Activated effector memory CD4-positive, alpha-beta T cell treated with anti-CD3 and anti-CD28 coated beads, Interleukin-2, amount 50 U/mL, for 16 hours (primary cell): ENCODE measurements at regions not wholly inside any gene's neighbourhood (a gene's known extent, or its start where the extent isn't known, plus 50 kb on each side); places are given as distances from the start of the nearest gene placed in this dataset.
"Not testable (repeated sequence)": the region's sequence is repeated elsewhere in the genome, so short reads cannot be mapped to it uniquely, and the experiment has no call there.

Source experiments
- DNase-seq: peaks from one replicate; pipeline ENCODE4 v3.0.0-alpha.2; 2020

DNA sequence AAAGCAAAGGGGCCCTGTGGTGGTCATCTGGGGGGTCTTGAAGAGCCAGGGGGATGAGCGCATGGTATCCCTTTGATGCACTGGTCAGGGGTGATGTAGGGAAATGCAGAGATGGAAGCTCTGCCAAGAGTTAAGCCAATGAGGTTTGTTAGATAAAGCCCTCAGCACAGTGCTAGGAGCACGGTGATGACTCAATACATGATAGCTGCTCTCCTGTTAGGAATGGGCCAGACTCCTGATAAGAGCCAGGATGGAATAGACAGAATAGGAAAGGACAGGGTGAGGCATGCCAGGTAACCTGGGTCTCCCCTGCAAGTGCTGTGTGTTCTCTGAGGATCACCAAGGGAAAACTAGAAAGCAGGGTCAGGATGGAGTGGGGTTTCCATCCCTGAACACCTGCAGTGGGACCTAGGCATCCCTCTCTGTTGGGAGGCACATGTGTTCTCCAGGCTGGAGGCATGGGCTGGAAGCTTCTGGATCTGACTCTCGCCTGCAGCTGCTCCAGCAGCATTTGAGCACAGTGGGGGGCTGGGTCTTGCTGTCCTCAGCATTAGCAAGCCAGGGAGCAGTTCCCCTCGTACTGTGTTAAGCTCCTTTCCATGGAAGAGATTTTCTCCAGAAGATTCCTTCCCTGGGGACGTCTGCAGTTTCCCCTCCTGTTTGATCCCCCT, 71.8 kb upstream of the TIAM2 start:
- no peak for DNase-seq

GRCh38 chr6:154925130-154925529, 70.0 kb upstream of the TIAM2 start:
- no peak for DNase-seq

DNA sequence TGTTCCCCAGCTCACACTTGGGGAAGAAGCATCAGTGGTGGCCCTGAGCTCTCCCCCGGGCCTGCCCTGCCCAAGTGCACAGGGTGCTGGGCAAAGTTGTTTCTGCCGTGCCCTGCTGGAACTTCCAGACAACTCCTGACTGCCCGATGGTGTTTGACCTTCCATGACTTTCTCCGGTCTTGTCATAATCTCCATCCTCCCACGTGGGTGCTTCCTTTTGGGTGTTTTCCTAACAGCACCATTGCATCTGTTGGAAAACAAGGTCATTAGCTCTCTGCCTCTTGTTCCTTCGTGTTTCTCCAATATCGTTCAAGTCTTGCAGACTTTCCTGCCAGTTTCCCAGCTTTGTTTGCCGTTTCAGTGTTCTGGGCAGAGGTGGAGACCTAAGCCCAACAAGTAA, 68.7 kb upstream of the TIAM2 start:
- no peak for DNase-seq

DNA sequence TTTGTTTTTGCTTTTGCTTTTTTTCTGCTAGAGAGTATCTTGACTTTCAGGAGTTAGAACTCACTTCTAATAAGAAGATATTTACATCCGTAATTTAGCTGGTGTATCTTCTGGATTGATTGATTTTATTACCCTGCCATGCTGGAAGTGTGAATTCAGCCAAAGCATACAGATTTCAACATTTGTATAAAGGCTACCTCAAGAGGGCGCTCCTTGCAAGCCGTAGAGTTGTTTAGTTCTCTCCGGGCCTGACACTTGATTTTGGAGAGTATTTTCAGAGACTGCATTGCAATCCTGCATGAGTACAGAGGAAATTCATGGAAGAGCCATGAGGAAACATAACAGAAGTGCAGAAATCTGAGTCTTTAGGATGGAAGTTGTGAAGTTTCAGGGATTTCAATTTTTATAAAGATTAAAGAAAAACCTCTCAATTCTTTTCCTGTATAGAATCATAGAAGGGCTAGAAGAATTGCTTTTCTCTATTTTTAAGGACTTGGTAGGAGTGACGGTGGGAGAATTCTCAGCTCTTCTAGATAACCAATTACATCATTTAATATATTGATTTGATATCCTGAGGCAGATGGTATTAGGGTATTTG, 66.7 kb upstream of the TIAM2 start:
- DNase-seq = peak; percentile 82

- no peak for DNase-seq
Observed at GRCh38 chr6:154930451-154930851, 64.7 kb upstream of the TIAM2 start.

DNA sequence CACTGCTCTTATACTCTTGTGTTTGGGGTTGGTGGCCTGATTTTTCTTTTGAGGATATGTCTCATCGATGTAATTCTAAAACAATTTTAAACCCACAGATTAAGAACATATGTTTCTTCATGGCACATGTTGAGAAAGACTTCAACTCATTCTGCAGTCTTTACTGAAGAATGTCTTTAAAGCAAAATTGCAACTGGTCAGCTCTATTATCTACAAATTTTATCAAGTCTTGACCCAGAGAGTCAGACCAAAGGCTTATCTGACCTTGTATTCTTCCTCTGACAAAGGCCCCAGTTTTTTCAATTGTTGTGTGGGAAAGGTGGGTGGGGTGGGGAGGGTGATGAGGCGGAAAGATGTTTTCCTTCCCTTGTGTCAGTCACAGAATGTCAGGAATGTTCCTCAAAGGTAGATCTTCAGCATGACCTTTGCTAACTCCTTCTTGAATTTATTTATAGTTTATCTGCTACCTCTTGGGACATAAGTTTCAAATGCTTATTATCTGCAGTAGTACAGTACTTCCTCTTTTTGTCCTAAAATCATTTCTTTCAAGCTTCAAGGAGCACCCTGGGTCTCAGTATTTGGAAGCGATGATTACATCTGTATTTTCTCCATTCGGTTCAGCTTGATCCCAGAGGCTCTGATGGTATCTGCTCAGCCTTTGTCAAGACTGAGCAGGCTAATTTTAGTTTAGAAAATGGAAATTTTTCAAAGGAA, 63.2 kb upstream of the TIAM2 start:
- no peak for DNase-seq

GRCh38 chr6:154932515-154933027, 62.5 kb upstream of the TIAM2 start:
- DNase-seq = no peak

DNA sequence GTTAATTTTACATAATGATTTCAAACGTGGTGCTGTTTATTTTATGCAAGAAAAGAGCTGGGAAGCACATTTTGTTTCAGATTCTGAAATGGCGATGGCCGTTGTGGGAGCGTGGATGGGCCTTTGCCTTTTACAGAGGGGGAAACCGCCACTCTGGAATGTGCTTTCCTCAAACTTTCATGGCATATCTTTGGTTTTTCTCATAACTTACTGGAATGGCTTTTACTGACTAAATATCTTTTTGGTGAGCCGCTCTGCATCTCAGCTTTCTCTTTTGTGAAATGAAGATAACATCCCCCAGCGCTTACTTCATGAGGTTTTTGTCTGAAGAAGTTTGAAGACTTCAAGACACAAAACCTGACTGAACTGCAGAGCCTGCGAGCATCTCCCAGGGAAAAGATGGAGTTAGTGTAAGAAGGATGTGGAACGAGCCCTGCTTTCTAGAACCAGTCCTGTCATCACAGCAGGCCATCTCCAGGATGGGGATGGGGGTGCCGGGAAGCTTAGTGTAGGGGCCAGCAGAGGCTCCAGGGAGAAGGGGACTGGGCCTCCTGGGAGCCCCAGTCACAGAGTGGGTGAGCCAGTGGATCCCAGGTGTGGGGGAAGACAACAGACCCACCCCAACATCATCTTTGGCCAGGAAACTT, 61.8 kb upstream of the TIAM2 start:
- DNase-seq = no peak

GRCh38 chr6:154937306-154938220, 57.6 kb upstream of the TIAM2 start:
- DNase-seq = no peak

DNA sequence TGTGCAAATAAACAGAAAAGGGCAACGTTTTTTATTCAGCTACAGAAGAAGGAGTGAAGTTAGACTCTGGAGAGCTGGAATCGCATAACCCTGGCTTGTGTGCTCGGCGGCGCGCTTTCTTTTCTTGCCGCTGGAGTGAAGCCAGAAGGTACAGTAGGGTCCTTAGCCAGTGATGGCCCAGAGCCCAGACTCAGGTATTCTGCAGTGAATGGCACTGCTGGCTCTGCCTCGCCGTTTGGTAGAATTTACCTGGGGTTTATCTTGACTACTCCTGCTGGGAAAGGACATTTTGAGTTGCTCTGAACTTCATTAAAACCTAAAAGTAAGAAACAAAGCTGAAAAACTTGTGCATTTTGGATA, 56.9 kb upstream of the TIAM2 start:
- DNase-seq = no peak

DNA sequence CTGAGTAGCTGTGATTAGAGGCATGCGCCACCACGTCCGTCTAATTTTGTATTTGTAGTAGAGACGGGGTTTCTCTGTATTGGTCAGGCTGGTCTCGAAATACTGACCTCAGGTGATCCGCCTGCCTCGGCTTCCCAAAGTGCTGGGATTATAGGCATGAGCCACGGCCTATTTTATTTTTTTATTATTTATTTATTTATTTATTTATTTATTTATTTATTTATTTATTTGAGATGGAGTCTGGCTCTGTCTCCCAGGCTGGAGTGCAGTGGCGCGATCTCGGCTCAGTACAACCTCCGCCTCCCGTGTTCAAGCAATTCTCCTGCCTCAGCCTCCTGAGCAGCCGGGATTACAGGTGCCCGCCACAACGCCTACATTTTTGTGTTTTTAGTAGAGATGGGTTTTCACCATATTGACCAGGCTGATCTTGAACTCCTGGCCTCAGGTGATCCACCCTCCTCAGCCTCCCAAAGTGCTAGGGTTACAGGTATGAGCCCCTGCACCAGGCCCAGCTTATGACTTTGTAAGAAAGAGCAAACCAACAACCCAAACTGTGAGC, 56.3 kb upstream of the TIAM2 start:
- not testable (repeated sequence) for DNase-seq

GRCh38 chr6:154942770-154943169, 52.3 kb upstream of the TIAM2 start:
- DNase-seq = no peak

- DNase-seq = no peak
Observed at GRCh38 chr6:154945271-154945890, 49.7 kb upstream of the TIAM2 start.
